SK-N-MC (cell line): ENCODE measurements at regions not wholly inside any gene's neighbourhood (a gene's known extent, or its start where the extent isn't known, plus 50 kb on each side); places are given as distances from the start of the nearest gene placed in this dataset.

Experiments
- DNase-seq: peaks from one replicate; pipeline ENCODE4 v3.0.0-alpha.2; 2011; ENCODE audit warnings: low read depth, low spot score
- H3K27ac ChIP-seq: fragments of 200-600 bp; sonication (generic); 2 replicates; pipeline ENCODE4 v1.5.1; 2016; ENCODE audit warnings: mixed run types
- H3K36me3 ChIP-seq: fragments of 200-600 bp; sonication (generic); 2 replicates; pipeline ENCODE4 v1.6.1; 2017; ENCODE audit warnings: antibody characterized with exemption, low read length, mixed read lengths; ENCODE audit not compliant: insufficient read depth
- H3K4me3 ChIP-seq: fragments of 200-600 bp; sonication (generic); 2 replicates; pipeline ENCODE4 v1.5.1; 2016
- H3K9ac ChIP-seq: fragments of 200-600 bp; sonication (generic); 2 replicates; pipeline ENCODE4 v1.8.0; 2017; ENCODE audit warnings: mixed run types, mixed read lengths; ENCODE audit not compliant: insufficient read length
- H3K9me3 ChIP-seq: fragments of 200-600 bp; sonication (generic); 2 replicates; pipeline ENCODE4 v1.6.1; 2017; ENCODE audit warnings: low read depth, mild to moderate bottlenecking, antibody characterized with exemption, low read length, moderate library complexity, mixed read lengths
- EZH2 ChIP-seq: fragments of 200-600 bp; sonication (generic); IDR thresholded peaks from one replicate; pipeline ENCODE4 v1.6.1; 2017; ENCODE audit warnings: antibody characterized with exemption
- FOXP2 ChIP-seq: optimal IDR thresholded peaks from 2 replicates; pipeline ENCODE3; 2011; ENCODE audit warnings: mild to moderate bottlenecking, moderate library complexity; ENCODE audit not compliant: insufficient read depth; ENCODE audit errors: extremely low read length, control extremely low read depth
- POLR2AphosphoS5 ChIP-seq: IDR thresholded peaks from 2 replicates; pipeline ENCODE4 v1.6.1; 2012; ENCODE audit warnings: mild to moderate bottlenecking, low read depth, low read length, borderline replicate concordance

DNA sequence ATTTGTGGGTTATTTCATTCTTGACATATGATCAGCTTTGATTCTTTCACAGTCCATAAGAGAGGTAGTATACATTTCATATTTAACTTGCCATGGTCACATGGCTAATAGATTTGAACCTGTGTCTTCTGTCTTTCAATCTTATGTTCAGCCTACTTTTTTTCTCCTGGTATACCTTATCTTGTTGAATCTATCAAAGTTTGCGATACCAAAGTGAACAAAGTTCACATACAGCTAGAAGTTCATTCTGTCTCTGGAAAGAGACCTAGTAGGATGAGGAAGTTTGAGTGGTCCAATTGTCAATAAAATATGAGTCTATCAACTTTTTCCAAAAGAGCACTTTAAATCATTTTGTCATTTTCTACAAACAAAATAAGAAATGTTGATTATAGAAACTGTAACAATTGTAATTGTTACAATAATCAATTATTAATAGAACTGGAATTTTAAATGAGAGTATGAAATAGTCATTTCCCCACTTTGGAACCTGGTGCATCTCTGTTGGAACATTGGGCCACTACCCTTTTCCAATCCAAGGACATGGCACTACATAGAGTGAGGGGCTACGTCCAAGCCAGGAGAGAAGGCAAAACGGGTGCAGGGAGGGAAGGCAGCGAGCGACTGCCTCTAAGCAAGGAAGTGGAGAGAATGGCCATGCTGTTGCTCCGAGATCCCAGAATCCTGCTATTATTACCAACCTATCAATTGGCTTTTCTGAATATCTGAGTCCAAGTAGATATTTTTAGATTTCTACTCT lies 194.2 kb upstream of the FOXQ1 start:
- no peaks in the 10 kb centered on the region for H3K36me3 ChIP-seq
- H3K9ac ChIP-seq = no peak overlapping the region
- no peak overlapping the region for H3K4me3 ChIP-seq
- no peaks in the 10 kb centered on the region for H3K9me3 ChIP-seq
- TF ChIP-seq EZH2 (no peak), FOXP2 (no peak), POLR2AphosphoS5 (no peak)
- no peak for DNase-seq
- no peak overlapping the region for H3K27ac ChIP-seq

GRCh38 chr6:1116149-1116548 lies 195.7 kb upstream of the FOXQ1 start:
- Histone ChIP-seq H3K27ac (no peak overlapping the region), H3K36me3 (no peaks in the 10 kb centered on the region), H3K9ac (no peak overlapping the region), H3K4me3 (no peak overlapping the region), H3K9me3 (no peaks in the 10 kb centered on the region)
- TF ChIP-seq POLR2AphosphoS5 = no peak
- no peak for DNase-seq

- Histone ChIP-seq H3K27ac (no peak overlapping the region), H3K9me3 (no peaks in the 10 kb centered on the region), H3K9ac (no peak overlapping the region), H3K36me3 (no peaks in the 10 kb centered on the region), H3K4me3 (no peak overlapping the region)
- DNase-seq = no peak
- TF ChIP-seq EZH2 (no peak), POLR2AphosphoS5 (no peak), FOXP2 (no peak)
Observed at GRCh38 chr6:1113916-1114540, 197.9 kb upstream of the FOXQ1 start.

DNA sequence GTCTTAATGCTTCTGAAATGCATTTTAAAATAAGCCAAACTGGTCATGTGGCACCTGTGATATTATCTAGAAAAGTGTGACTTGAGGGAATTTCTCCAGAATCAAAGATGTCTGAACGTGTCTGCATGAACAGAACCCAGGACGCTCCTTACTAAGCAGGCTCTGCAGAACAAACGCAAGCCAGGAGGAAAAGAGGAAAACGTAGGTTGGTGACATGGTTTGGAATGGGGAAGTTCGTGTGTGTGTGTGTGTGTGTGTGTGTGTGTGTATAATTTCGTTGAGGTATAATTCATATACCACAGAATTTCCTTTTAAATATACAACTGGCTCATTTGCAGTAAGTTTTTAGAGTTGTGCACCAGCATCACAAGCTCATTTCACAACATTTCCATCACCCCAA lies 200.5 kb upstream of the FOXQ1 start:
- Histone ChIP-seq H3K9me3 (no peaks in the 10 kb centered on the region), H3K36me3 (no peaks in the 10 kb centered on the region), H3K4me3 (no peak overlapping the region), H3K9ac (no peak overlapping the region), H3K27ac (no peak overlapping the region)
- no peak for DNase-seq
- TF ChIP-seq POLR2AphosphoS5 = no peak
- no peak for TF ChIP-seq FOXP2
- no peak for TF ChIP-seq EZH2

- Histone ChIP-seq H3K9me3 (no peaks in the 10 kb centered on the region), H3K27ac (no peak overlapping the region), H3K36me3 (no peaks in the 10 kb centered on the region), H3K4me3 (no peak overlapping the region), H3K9ac (no peak overlapping the region)
- TF ChIP-seq EZH2 (no peak), POLR2AphosphoS5 (no peak), FOXP2 (no peak)
- no peak for DNase-seq
Observed at GRCh38 chr6:1110941-1111349, 201.0 kb upstream of the FOXQ1 start.

- Histone ChIP-seq H3K9ac (no peak overlapping the region), H3K27ac (no peak overlapping the region), H3K36me3 (no peaks in the 10 kb centered on the region), H3K4me3 (no peak overlapping the region), H3K9me3 (no peaks in the 10 kb centered on the region)
- no peak for DNase-seq
- TF ChIP-seq EZH2 (no peak), FOXP2 (no peak), POLR2AphosphoS5 (no peak)
Observed at GRCh38 chr6:1110164-1110563, 201.7 kb upstream of the FOXQ1 start.

GRCh38 chr6:1109134-1109533 lies 202.8 kb upstream of the FOXQ1 start:
- TF ChIP-seq EZH2 (no peak), FOXP2 (no peak), POLR2AphosphoS5 (no peak)
- H3K9me3 ChIP-seq = no peaks in the 10 kb centered on the region
- no peak for DNase-seq
- H3K27ac ChIP-seq = no peak overlapping the region
- H3K36me3 ChIP-seq = no peaks in the 10 kb centered on the region
- H3K9ac ChIP-seq = no peak overlapping the region
- H3K4me3 ChIP-seq = no peak overlapping the region

DNA sequence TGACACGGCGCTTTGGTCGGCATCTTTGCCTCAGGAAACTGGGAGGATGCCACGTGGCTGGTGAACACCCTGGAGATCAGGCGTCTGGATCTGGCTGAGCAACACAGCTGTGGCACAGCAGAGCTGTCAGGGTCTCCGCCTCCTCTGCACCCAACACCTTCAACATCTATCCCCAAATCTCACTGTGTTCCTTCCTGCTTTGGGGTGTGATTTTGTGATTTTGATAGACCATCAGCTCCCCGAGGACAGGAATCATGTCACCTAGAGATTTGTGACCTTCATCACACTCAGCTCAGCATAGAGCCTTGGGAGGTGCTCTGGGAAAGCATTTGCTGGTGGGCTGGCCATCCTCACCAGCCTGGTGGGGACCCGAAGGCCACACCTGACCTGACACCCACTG lies 203.7 kb upstream of the FOXQ1 start:
- TF ChIP-seq POLR2AphosphoS5 (no peak), FOXP2 (no peak), EZH2 (no peak)
- no peak overlapping the region for H3K9ac ChIP-seq
- DNase-seq = no peak
- no peaks in the 10 kb centered on the region for H3K36me3 ChIP-seq
- H3K4me3 ChIP-seq = no peak overlapping the region
- H3K9me3 ChIP-seq = no peaks in the 10 kb centered on the region
- no peak overlapping the region for H3K27ac ChIP-seq

GRCh38 chr6:1107578-1107977 lies 204.3 kb upstream of the FOXQ1 start:
- DNase-seq = no peak
- Histone ChIP-seq H3K9me3 (no peaks in the 10 kb centered on the region), H3K4me3 (no peak overlapping the region), H3K36me3 (no peaks in the 10 kb centered on the region), H3K27ac (no peak overlapping the region), H3K9ac (no peak overlapping the region)
- no peak for TF ChIP-seq EZH2
- TF ChIP-seq POLR2AphosphoS5 = no peak
- no peak for TF ChIP-seq FOXP2
